Fibroblast of villous mesenchyme (primary cell): ENCODE measurements at regions not wholly inside any gene's neighbourhood (a gene's known extent, or its start where the extent isn't known, plus 50 kb on each side); places are given as distances from the start of the nearest gene placed in this dataset. TPM values are rescaled to one million over a fixed set of nuclear protein-coding genes. Genes with fewer than 3 reads are reported as not detected.

Experiments
- DNase-seq: peaks from one replicate; pipeline ENCODE4 v3.0.0-alpha.2; 2010; ENCODE audit warnings: low read depth
- H3K4me3 ChIP-seq: 2 replicates; pipeline ENCODE4 v1.5.1; 2011; ENCODE audit warnings: low read depth, mild to moderate bottlenecking, low read length
- CTCF ChIP-seq: IDR thresholded peaks from 2 replicates; pipeline ENCODE4 v1.5.1; 2012; ENCODE audit warnings: low read depth, mild to moderate bottlenecking, low read length; ENCODE audit not compliant: insufficient read depth
- small RNA-seq: library from RNA; depleted of rRNA; stranded (forward); fragments of <200 nt; gene quantifications from one replicate; pipeline ENCODE3, GENCODE V24; 2012

- TF ChIP-seq CTCF = no peak
- peak; percentile 15 for DNase-seq
- H3K4me3 ChIP-seq = no peak overlapping the region
Measured at GRCh38 chr6:81808851-81809570, 56.5 kb upstream of the TENT5A start.

- no peak for TF ChIP-seq CTCF
- DNase-seq = no peak
- H3K4me3 ChIP-seq = no peak overlapping the region
Measured at GRCh38 chr6:81806793-81807565, 54.5 kb upstream of the TENT5A start.

GRCh38 chr6:81802356-81802755 lies 49.9 kb upstream of the TENT5A start:
- H3K4me3 ChIP-seq = no peak overlapping the region
- no peak for TF ChIP-seq CTCF
- DNase-seq = no peak

Small RNAs in the stretch of these regions (small RNA-seq; reads per million reads assigned to genes)
- gene AL360157.1 = not detected
